ENCODE measurements at regions not wholly inside any gene's neighbourhood (a gene's known extent, or its start where the extent isn't known, plus 50 kb on each side); places are given as distances from the start of the nearest gene placed in this dataset.

DNA sequence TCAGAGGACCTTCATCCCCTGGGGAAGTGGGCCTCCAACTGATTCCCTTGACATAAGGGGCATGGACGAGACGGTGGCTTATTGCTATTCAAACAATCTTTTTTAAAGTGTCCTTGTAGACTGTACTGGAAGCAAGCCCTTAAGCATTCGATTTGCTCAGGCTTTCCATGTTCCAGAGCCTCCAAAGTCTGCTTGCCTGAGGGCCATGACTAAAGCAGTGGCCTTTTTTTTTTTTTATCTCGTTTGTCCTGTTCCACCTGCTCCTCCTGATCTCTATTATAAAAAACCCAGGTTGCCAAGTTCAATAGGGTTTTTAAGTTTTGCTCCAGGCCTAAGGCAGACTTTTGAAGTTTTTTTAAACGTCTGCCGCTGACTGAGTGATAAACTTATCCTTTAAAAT, 103.7 kb upstream of the AADAT start:
- no peak overlapping the region for H4K5ac ChIP-seq (ENCODE audit: insufficient read length, low read depth, low read length)
- DNase-seq (ENCODE audit: low read depth in 1 of 2, low spot score in 2 of 2) (no peak), FAIRE-seq (no peak)
- no peak overlapping the region for H3K4ac ChIP-seq (replicated peaks; ENCODE audit: insufficient read length, low read depth, low read length)
- H3K9ac ChIP-seq (replicated peaks in 1 of 4; ENCODE audit: extremely low read depth in 1 of 4, low read depth in 3 of 4, low read length in 3 of 4) = no peak overlapping the region
- ChIA-PET POLR2A (ENCODE audit: partially characterized antibody) (no interaction called here), CTCF (ENCODE audit: partially characterized antibody) (no interaction called here)
- no peak overlapping the region for H3K4me3 ChIP-seq (ENCODE audit: extremely low read depth in 1 of 4, insufficient read depth in 2 of 4, low read depth in 3 of 4, low read length in 4 of 4)
- H3K18ac ChIP-seq (ENCODE audit: extremely low read depth, low read length) = no peak overlapping the region
- H3K79me2 ChIP-seq (ENCODE audit: control insufficient read depth in 1 of 2, insufficient read depth in 2 of 2, low read length in 2 of 2) = no peaks in the 10 kb centered on the region
- H2AK5ac ChIP-seq (ENCODE audit: low read depth, low read length) = no peak overlapping the region
- no peak overlapping the region for H2BK12ac ChIP-seq (ENCODE audit: low read depth, low read length)
- H2BK5ac ChIP-seq (ENCODE audit: low read depth, low read length) = no peak overlapping the region
- H3K4me1 ChIP-seq (replicated peaks in 1 of 4; ENCODE audit: control insufficient read depth in 3 of 4, insufficient read depth in 4 of 4, low read length in 3 of 4) = no peaks in the 10 kb centered on the region
- H4K91ac ChIP-seq (replicated peaks; ENCODE audit: insufficient read length, low read length) = no peak overlapping the region
- no peaks in the 10 kb centered on the region for H3K27me3 ChIP-seq (replicated peaks in 1 of 4; ENCODE audit: control insufficient read depth in 3 of 4, extremely low read depth in 1 of 4, insufficient read depth in 3 of 4, low read length in 3 of 4)
- H2BK20ac ChIP-seq (ENCODE audit: low read length) = no peak overlapping the region
- WGBS, 2 experiments (ENCODE audit: extremely low coverage in 1 of 2, insufficient coverage in 1 of 2, insufficient read length in 1 of 2, insufficient replicate concordance in 2 of 2, low coverage in 1 of 2, low lambda C conversion rate in 2 of 2, missing lambda C conversion rate in 1 of 2) = 85% methylated on average over 6 of the region's 6 CpGs; no CpG with 5 or more reads in 1 of the 2 experiments
- H2AFZ ChIP-seq (ENCODE audit: low read length) = no peak overlapping the region
- no peak overlapping the region for H2BK120ac ChIP-seq (replicated peaks; ENCODE audit: low read depth, low read length)
- H4K20me1 ChIP-seq (replicated peaks in 1 of 2; ENCODE audit: control insufficient read depth in 1 of 2, insufficient read depth in 2 of 2, low read length in 2 of 2) = no peaks in the 10 kb centered on the region
- H3K23ac ChIP-seq (ENCODE audit: insufficient read length) = no peak overlapping the region
- no peak overlapping the region for H3K4me2 ChIP-seq (ENCODE audit: insufficient read depth in 1 of 2, low read depth in 2 of 2, low read length in 2 of 2)
- no peak overlapping the region for H2BK15ac ChIP-seq (ENCODE audit: low read length)
- no peaks in the 10 kb centered on the region for H3K79me1 ChIP-seq (ENCODE audit: low read depth, low read length)
- H3K36me3 ChIP-seq (ENCODE audit: control insufficient read depth in 2 of 4, insufficient read depth in 4 of 4, low read length in 3 of 4) = no peaks in the 10 kb centered on the region
- no peak overlapping the region for H4K8ac ChIP-seq (ENCODE audit: extremely low read depth, insufficient read depth, low read length)
- no peaks in the 10 kb centered on the region for H3K23me2 ChIP-seq (ENCODE audit: low read depth, low read length)
- H3K9me3 ChIP-seq (ENCODE audit: insufficient read depth in 2 of 2, low read depth in 1 of 2, low read length in 1 of 2) = no peaks in the 10 kb centered on the region
- no peak overlapping the region for H3K56ac ChIP-seq (replicated peaks; ENCODE audit: insufficient read length, low read depth, low read length)
- no peak overlapping the region for H3K14ac ChIP-seq (ENCODE audit: insufficient read length)
- no peak overlapping the region for H3K27ac ChIP-seq (ENCODE audit: low read depth, low read length)
- TF ChIP-seq SUZ12 (IDR thresholded peaks at IDR 0.05; ENCODE audit: low read length) (no peak), PHF8 (conservative IDR thresholded peaks at IDR 0.05; ENCODE audit: low read depth, low read length) (no peak), RFX5 (IDR thresholded peaks at IDR 0.05; ENCODE audit: borderline replicate concordance, low read depth, low read length) (no peak), NANOG (IDR thresholded peaks at IDR 0.05; ENCODE audit: insufficient read depth, low read depth, low read length, poor library complexity, severe bottlenecking) (no peak), TAF1 (IDR thresholded peaks at IDR 0.05; ENCODE audit: low read depth, low read length) (no peak), TAF7 (optimal IDR thresholded peaks at IDR 0.05; ENCODE audit: borderline replicate concordance, low read depth, low read length) (no peak), CHD2 (IDR thresholded peaks at IDR 0.05; ENCODE audit: low read length) (no peak), KDM4A (IDR thresholded peaks at IDR 0.05; ENCODE audit: low read depth, low read length, severe bottlenecking) (no peak), TCF12 (IDR thresholded peaks at IDR 0.05; ENCODE audit: low read depth, low read length) (no peak), BCL11A (IDR thresholded peaks at IDR 0.05; ENCODE audit: low read depth in 2 of 2, low read length in 2 of 2) (no peak)
